BJ (cell line): ENCODE measurements at regions not wholly inside any gene's neighbourhood (a gene's known extent, or its start where the extent isn't known, plus 50 kb on each side); places are given as distances from the start of the nearest gene placed in this dataset.

ENCODE experiments used
- CTCF ChIA-PET: fragments of 350-600 bp; formaldehyde crosslinking; extraction: SDS; loops from one replicate; lab custom pipeline; 2021; ENCODE audit warnings: antibody characterized with exemption, inconsistent platforms; lab: Yijun Ruan, JAX
- POLR2A ChIA-PET: fragments of 300-600 bp; sonication (Branson Sonifier 250); formaldehyde crosslinking; extraction: SDS; loops from one replicate; lab custom pipeline; 2021; ENCODE audit warnings: antibody characterized with exemption; lab: Charles Lee
- DNase-seq: peaks from one replicate; pipeline ENCODE4 v3.0.0-alpha.2; 2011; ENCODE audit warnings: low read depth
- H3K27me3 ChIP-seq: 2 replicates; pipeline ENCODE4 v1.6.0; 2011; ENCODE audit warnings: low read length; ENCODE audit not compliant: control insufficient read depth, insufficient read depth
- H3K36me3 ChIP-seq: 2 replicates; pipeline ENCODE4 v1.5.1; 2011; ENCODE audit warnings: low read length; ENCODE audit not compliant: control insufficient read depth, insufficient read depth
- H3K4me3 ChIP-seq: 2 replicates; pipeline ENCODE4 v1.5.1; 2011; ENCODE audit warnings: low read depth, mild to moderate bottlenecking, control low read depth, low read length
- TF ChIP-seq, protein P1 (sequence below): IDR thresholded peaks from 2 replicates; pipeline ENCODE4 v1.5.1; 2011; ENCODE audit warnings: low read depth, mild to moderate bottlenecking, control low read depth, inconsistent platforms, low read length, moderate library complexity; ENCODE audit not compliant: insufficient read depth

DNA sequence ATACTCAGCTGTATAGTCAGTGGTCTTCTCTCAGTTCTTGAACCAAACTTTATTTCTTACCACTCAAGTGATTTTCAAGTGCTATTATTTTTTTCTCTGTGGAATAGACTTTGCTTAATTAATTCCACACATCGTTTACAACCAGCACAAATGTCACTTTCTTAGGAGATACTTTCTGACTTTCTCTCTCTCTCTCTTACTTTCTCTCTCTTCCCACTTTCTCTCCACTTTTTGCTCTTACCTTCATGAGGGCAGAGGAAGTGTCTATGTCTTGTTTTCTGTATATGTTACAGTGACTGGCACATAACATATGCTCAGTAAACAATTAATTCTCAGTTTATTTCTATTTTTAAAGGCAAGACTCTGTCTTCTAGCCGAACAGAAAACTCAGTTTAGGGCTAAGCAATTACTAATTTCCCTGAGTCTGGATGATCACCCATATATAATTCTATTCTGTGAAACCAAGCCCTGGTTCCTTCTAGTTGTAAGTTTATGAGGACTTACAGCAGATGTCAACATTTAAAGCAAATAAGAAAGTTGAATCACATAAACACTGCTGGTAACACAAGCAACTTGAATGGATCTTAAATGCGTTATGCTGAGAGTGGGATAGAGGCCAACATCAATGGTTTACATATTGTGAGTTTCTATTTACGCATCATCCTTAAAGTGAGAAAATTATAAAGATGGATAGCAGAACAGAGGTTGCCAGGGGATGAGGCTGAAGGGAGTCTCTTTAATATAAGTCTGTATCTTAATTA, 791.4 kb downstream of the MTRR start:
- H3K27me3 ChIP-seq: 0 out of 2 replicates have a peak, but pooled peaks cover 1% of the 10 kb centered on the region
- ChIA-PET POLR2A (no interaction called here), CTCF (no interaction called here)
- no peak for DNase-seq
- TF ChIP-seq, protein P1, sequence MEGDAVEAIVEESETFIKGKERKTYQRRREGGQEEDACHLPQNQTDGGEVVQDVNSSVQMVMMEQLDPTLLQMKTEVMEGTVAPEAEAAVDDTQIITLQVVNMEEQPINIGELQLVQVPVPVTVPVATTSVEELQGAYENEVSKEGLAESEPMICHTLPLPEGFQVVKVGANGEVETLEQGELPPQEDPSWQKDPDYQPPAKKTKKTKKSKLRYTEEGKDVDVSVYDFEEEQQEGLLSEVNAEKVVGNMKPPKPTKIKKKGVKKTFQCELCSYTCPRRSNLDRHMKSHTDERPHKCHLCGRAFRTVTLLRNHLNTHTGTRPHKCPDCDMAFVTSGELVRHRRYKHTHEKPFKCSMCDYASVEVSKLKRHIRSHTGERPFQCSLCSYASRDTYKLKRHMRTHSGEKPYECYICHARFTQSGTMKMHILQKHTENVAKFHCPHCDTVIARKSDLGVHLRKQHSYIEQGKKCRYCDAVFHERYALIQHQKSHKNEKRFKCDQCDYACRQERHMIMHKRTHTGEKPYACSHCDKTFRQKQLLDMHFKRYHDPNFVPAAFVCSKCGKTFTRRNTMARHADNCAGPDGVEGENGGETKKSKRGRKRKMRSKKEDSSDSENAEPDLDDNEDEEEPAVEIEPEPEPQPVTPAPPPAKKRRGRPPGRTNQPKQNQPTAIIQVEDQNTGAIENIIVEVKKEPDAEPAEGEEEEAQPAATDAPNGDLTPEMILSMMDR: no peak
- H3K36me3 ChIP-seq: no peaks in the 10 kb centered on the region
- H3K4me3 ChIP-seq: no peak overlapping the region

DNA sequence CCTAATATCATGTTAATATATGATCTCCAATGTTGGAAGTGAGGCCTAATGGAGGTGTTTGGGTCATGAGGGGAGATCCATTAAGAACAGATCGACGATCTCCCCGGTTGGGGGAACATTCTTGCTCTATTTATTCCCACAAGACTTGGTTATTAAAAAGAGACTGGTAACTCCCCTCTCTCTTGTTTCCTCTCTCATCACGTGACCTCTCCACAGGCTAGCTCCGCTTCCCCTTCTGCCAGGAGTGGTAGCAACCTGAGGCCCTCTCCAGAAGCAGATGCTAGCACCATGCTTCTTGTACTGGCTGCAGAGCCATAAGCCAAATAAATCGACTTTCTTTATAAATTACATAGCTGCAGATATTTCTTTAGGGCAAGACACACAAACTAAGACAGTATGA, 794.4 kb downstream of the MTRR start:
- CTCF ChIA-PET: no interaction called here
- no peaks in the 10 kb centered on the region for H3K36me3 ChIP-seq
- TF ChIP-seq, protein P1: no peak

DNA sequence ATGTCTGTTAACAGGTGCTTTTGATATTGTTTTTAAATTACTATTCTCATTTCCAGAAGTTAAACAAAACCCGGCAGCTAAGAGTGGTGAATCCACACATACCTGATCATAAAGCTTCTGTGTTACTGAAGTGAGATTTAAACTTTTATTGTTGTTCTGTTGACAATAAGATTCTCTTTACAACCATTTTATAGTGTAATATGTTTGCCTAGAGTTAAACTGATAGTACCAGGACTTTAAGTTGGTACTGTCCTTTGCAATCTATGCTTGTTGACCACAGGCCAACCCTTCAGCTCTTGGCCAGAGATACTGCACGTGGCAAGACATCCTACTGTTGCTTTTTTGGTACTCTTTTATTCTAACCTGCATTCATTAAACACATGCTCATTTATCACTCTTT, 806.2 kb downstream of the MTRR start:
- ChIA-PET CTCF (no interaction called here), POLR2A (no interaction called here)
- H3K27me3 ChIP-seq: no peaks in the 10 kb centered on the region
- no peak for DNase-seq
- TF ChIP-seq, protein P1: no peak
- H3K4me3 ChIP-seq: no peak overlapping the region
- no peaks in the 10 kb centered on the region for H3K36me3 ChIP-seq

More for the DNA sequence above, 794.4 kb downstream of the MTRR start:
- H3K27me3 ChIP-seq: 0 out of 2 replicates have a peak, but pooled peaks cover 1% of the 10 kb centered on the region
- H3K4me3 ChIP-seq: no peak overlapping the region
- DNase-seq: no peak
- POLR2A ChIA-PET: no interaction called here

- Histone ChIP-seq H3K27me3 (no peaks in the 10 kb centered on the region), H3K36me3 (no peaks in the 10 kb centered on the region), H3K4me3 (no peak overlapping the region)
- POLR2A ChIA-PET: no interaction called here
- no peak for DNase-seq
- TF ChIP-seq, protein P1: no peak
- CTCF ChIA-PET: no interaction called here
Observed at GRCh38 chr5:8676695-8677094, 807.7 kb downstream of the MTRR start.

DNA sequence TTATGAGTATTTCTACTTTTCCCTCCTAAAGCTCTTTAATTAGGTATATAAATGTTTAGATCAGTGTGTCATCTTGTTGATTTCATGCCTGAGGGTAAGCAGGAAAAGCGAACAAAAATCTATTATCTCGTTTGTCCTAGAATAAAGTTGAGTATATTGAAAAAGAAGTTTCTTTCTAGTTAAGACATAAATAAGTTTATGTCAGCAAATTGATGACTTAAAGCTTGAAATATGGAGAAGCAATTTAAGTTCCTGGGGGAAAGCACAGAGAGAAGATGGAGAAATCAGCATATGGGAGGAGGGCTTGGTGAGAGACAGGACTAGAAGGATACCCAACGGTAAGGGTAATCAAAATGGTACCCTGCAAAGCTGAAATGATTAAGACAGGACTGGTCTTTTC, 813.4 kb downstream of the MTRR start:
- ChIA-PET CTCF (no interaction called here), POLR2A (no interaction called here)
- TF ChIP-seq, protein P1: no peak
- H3K27me3 ChIP-seq: no peaks in the 10 kb centered on the region; the same call in 1 of the 2 replicates
- no peaks in the 10 kb centered on the region for H3K36me3 ChIP-seq
- no peak for DNase-seq
- no peak overlapping the region for H3K4me3 ChIP-seq
